ENCODE measurements at regions not wholly inside any gene's neighbourhood (a gene's known extent, or its start where the extent isn't known, plus 50 kb on each side); places are given as distances from the start of the nearest gene placed in this dataset.

- Histone ChIP-seq H2BK120ac (ENCODE audit: low read depth, low read length) (no peak overlapping the region), H4K20me1 (ENCODE audit: insufficient read depth, low read length) (no peaks in the 10 kb centered on the region), H3K9me3 (ENCODE audit: control insufficient read depth, insufficient read depth, low read length) (no peaks in the 10 kb centered on the region), H3K9me1 (ENCODE audit: insufficient read depth, low read length) (no peaks in the 10 kb centered on the region), H4K91ac (ENCODE audit: insufficient read depth, low read depth, low read length) (no peak overlapping the region), H3K56ac (ENCODE audit: extremely low read depth, insufficient read depth, low read length) (no peak overlapping the region), H4K8ac (ENCODE audit: low read depth in 2 of 2, low read length in 2 of 2) (no peak overlapping the region), H3K4me2 (ENCODE audit: low read depth, low read length) (no peak overlapping the region), H3K18ac (ENCODE audit: low read depth, low read length) (no peak overlapping the region), H3K23ac (ENCODE audit: low read depth, low read length) (no peak overlapping the region), H3K36me3 (ENCODE audit: control insufficient read depth, insufficient read depth, low read length) (no peaks in the 10 kb centered on the region), H3K4me1 (ENCODE audit: control insufficient read depth, insufficient read depth, low read length) (no peaks in the 10 kb centered on the region), H2BK5ac (ENCODE audit: low read depth, low read length, poor library complexity, severe bottlenecking) (no peak overlapping the region), H2BK15ac (ENCODE audit: low read depth, low read length) (no peak overlapping the region), H2BK20ac (ENCODE audit: low read depth, low read length) (no peak overlapping the region), H2AFZ (replicated peaks; ENCODE audit: low read length, poor library complexity) (no peak overlapping the region), H3K14ac (replicated peaks; ENCODE audit: low read depth, low read length) (no peak overlapping the region), H3K27ac (ENCODE audit: insufficient read depth, low read length) (no peak overlapping the region), H3K4ac (ENCODE audit: low read depth, low read length) (no peak overlapping the region), H2AK5ac (ENCODE audit: low read depth, low read length) (no peak overlapping the region), H3K9ac (ENCODE audit: low read depth, low read length) (no peak overlapping the region), H4K5ac (ENCODE audit: low read depth, low read length) (no peak overlapping the region), H3K27me3 (ENCODE audit: control insufficient read depth, insufficient read depth, low read length) (no peaks in the 10 kb centered on the region), H3K79me1 (ENCODE audit: low read depth in 1 of 2, low read length in 2 of 2) (no peaks in the 10 kb centered on the region), H3K4me3 (ENCODE audit: insufficient read depth, low read depth, low read length) (no peak overlapping the region), H2AK9ac (replicated peaks; ENCODE audit: low read depth, low read length, poor library complexity) (no peak overlapping the region)
- ATAC-seq (ENCODE audit: low read depth), result peak; percentile 92
- dilution Hi-C loops (cut with HindIII; ENCODE audit: low sequenced_read_pairs, unreplicated experiment), result no loop called here
- ChIA-PET POLR2A (ENCODE audit: unreplicated experiment) (no interaction called here), CTCF (interaction anchor here (0.5 to 2.5 kb wide), 24 partner anchors 11 to 450 kb away, joined by 3 to 11 read pairs (median 4); no protein-coding TSS in a partner anchor)
- TF ChIP-seq MXI1 (IDR thresholded peaks at IDR 0.05; ENCODE audit: borderline replicate concordance, low read depth, low read length) (no peak), SMC3 (IDR thresholded peaks at IDR 0.05; ENCODE audit: low read depth, low read length) (peak; percentile 62), RFX5 (IDR thresholded peaks at IDR 0.05; ENCODE audit: low read depth, low read length) (no peak), BHLHE40 (IDR thresholded peaks at IDR 0.05; ENCODE audit: low read depth, low read length) (no peak), MAFK (IDR thresholded peaks at IDR 0.05; ENCODE audit: low read depth, low read length) (peak; percentile 65; the same call in 1 of the 2 replicates), CTCF (conservative IDR thresholded peaks at IDR 0.05; ENCODE audit: low read depth, low read length) (peak; percentile 83), CEBPB (IDR thresholded peaks at IDR 0.05; ENCODE audit: low read depth, low read length) (no peak), MAZ (IDR thresholded peaks at IDR 0.05; ENCODE audit: borderline replicate concordance, low read depth, low read length) (peak; percentile 25; the same call in 1 of the 2 replicates), ELK1 (IDR thresholded peaks at IDR 0.05; ENCODE audit: borderline replicate concordance, low read depth, low read length) (no peak), NFE2L2 (IDR thresholded peaks at IDR 0.05; ENCODE audit: low read depth, low read length) (no peak), RAD21 (IDR thresholded peaks at IDR 0.05; ENCODE audit: low read length) (peak; percentile 86)
- WGBS, 2 experiments (ENCODE audit: extremely low coverage in 2 of 2, insufficient read length in 1 of 2), result no CpG with 5 or more reads among the region's 2 CpGs
- intact Hi-C loops (cut with micrococcal nuclease), result loop anchor here (1.0 to 5.0 kb wide), 6 partner anchors 74 to 456 kb away; partner anchors contain the start of gene PAM
- no TSS peak for BruUV-seq (replicated peaks)
- DNase-seq, result peak; percentile 73
- in situ Hi-C loops (cut with MboI; ENCODE audit: low sequenced_read_pairs), result loop anchor here (10.0 kb wide), 1 partner anchor 353 kb away; no protein-coding TSS in a partner anchor
Observed at GRCh38 chr5:102681403-102681983, 73.6 kb upstream of the PAM start.

Measured in IMR-90 (cell line).